GM21515 (cell line): ENCODE measurements at regions not wholly inside any gene's neighbourhood (a gene's known extent, or its start where the extent isn't known, plus 50 kb on each side); places are given as distances from the start of the nearest gene placed in this dataset.

Experiments
- ATAC-seq: cut with Tn5 transposase; IDR thresholded peaks from one replicate; pipeline ENCODE4 v1.9.1; 2021; ENCODE audit not compliant: unreplicated experiment

GRCh38 chr1:98005326-98006010 lies 84.6 kb upstream of the DPYD start:
- no peak for ATAC-seq

DNA sequence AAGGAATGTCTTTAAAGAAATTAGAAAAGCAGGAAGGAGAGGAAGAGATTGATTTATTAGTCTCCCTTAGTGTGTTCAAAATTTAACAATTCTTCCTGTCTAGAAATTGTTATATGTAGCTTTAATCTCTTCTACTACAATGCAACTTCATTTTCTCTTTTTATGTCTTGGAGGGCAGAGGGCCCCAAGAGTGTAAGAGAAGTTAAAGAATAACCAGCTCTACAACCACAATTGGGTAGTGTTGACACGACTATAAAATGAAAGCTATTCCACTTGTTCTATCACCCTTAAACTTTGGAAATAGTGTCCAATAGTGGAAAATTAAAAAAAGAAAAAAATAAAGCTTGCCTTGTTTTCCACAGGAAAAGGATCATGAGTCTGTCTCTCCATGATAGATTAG lies 82.6 kb upstream of the DPYD start:
- no peak for ATAC-seq

DNA sequence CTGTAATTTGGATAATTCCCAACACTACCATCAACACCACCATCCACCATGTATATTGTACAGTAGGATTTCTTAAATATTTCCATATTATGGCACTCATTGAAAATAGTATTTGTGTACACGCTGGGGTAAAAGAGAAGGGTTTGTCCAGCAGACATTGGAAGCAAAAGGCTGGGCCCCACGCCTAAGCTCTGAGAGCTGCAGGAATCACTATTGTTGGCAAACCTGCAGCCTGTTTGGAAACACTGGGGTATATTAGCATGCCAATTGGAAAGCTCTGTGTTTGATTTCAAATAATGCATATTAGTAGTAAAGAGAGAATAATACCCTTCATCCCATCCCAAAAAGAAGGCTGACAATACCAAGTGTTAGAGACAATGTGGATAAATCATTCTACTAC lies 81.5 kb upstream of the DPYD start:
- ATAC-seq: no peak

- ATAC-seq: no peak
Measured at GRCh38 chr1:98001764-98002163, 80.9 kb upstream of the DPYD start.

DNA sequence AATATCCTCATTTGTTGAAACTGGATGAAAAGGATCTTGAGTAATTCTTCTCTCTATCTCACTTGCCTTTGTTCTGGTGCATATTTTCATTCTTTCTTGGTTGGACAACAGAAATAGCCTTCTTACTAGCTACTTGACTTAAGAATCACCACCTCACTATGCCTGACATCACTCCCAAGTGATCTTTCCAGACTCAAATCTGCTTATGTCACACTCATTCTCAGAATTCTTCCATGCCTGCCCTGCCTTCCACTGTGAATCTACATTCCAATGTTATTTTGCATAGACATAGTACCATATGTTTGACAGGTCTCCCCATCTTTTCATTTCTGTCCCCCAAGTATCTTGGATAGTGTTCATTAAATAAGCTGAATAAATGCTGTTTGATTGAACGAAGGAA lies 78.5 kb upstream of the DPYD start:
- no peak for ATAC-seq

- no peak for ATAC-seq
Measured at GRCh38 chr1:97996880-97997279, 76.0 kb upstream of the DPYD start.

DNA sequence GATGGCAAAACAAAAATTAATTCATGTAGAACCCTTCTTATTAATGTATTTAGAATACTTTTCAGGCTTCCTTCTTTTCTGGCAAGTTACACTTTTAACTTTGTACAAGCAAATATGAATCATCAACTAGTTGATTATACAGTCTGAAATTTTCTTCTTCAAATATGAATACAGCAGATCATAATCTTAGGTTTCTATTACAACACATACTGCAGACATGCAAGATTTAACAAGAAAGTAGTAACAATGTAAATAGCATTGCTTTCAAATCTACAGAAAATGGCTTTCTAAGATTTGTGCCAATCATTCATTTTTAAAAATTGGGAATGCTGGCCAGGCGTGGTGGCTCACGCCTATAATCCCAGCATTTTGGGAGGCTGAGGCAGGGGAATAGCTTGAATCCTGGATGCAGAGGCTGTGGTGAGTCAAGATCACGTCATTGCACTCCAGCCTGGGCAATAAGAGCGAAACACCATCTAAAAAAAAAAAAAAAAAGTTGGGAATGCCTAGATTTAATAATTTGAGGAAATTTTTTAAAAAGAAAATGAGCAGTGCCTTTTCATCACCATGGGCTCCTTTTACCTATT lies 68.4 kb upstream of the DPYD start:
- ATAC-seq: no peak

DNA sequence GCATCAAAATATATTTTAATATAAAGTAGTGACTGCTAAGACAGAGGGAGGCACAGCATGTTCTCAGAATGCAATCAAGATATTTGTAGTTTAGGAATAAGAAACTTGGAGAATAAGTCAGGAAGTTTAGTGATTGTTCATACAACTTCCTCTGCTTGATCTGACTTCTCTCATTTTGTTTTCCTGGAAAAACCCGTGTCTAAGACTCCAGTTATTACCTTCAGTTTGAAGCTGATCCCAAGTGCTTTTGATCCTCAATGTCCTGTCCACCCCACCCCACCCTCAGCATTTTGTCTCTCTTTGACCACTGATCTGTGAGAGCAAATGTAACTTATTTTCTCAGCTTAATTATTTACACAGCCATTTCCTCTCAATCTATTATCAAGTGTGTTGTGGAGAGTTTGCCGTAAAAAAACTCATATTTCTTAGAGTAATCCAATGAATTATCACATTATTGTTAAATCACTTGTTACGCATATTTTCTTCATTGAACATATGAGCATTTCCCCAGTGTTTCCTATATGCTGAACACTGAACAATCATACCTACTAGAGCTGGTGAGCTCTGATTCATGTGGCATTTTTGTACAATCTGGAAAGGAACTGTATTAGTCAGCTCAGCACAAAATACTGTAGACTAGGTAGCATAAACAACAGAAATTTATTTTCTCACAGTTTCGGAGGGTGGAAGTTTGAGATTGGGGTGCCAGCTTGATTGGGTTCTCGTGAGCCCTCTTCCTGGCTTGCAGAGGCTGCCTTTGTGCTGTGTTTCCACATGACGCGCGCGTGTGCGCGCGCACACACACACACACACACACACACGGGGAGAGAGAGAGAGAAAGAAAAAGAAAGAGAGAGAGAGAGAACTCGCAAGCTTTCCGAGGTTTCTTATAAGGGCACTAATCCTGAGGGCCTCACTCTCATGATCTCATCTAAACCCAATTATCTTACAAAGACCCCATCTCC lies 65.5 kb upstream of the DPYD start:
- no peak for ATAC-seq

- no peak for ATAC-seq
Measured at GRCh38 chr1:97983126-97983525, 62.3 kb upstream of the DPYD start.

GRCh38 chr1:97980530-97980929 lies 59.7 kb upstream of the DPYD start:
- ATAC-seq: no peak

GRCh38 chr1:97976801-97977200 lies 56.0 kb upstream of the DPYD start:
- no peak for ATAC-seq
